ENCODE measurements at regions not wholly inside any gene's neighbourhood (a gene's known extent, or its start where the extent isn't known, plus 50 kb on each side); places are given as distances from the start of the nearest gene placed in this dataset.
"Not testable (repeated sequence)": the region's sequence is repeated elsewhere in the genome, so short reads cannot be mapped to it uniquely, and the experiment has no call there.

DNA sequence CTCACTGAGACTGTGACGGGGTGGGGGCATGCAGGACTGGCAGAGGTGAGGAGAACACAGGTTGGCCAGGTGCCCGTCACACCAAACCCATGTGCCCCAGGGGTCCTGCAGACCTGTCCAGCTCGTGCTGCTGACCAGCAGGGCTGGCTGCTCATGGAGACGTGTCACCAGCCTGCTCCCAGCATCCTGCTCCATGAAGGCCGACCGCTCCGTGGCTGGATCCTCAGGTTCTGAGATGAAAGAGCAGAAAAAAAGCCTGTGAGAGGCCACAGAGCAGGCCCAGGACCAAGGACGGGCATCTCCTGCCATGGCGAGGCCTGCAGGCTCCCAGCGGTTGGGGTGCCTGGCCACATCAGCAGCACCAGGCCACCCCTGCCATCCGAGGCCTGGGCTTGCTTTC, 71.7 kb upstream of the DRD5 start:
- H3K4me1 Mint-ChIP-seq, result no peaks in the 10 kb centered on the region
- H3K4me2 ChIP-seq (replicated peaks; ENCODE audit: low read depth, low read length, poor library complexity, severe bottlenecking), result no peak overlapping the region
- H3K27me3 ChIP-seq (replicated peaks in 1 of 4; ENCODE audit: control extremely low read depth in 1 of 4, control insufficient read depth in 3 of 4, insufficient read depth in 4 of 4, low read length in 3 of 4), result no peaks in the 10 kb centered on the region
- H3K9ac ChIP-seq (ENCODE audit: low read length), result no peak overlapping the region
- no peaks in the 10 kb centered on the region for H3K4me1 ChIP-seq (ENCODE audit: control insufficient read depth in 2 of 2, insufficient read depth in 2 of 2, low read length in 2 of 2)
- H3K27me3 Mint-ChIP-seq, result no peaks in the 10 kb centered on the region
- no peaks in the 10 kb centered on the region for H3K9me3 Mint-ChIP-seq (ENCODE audit: insufficient read depth)
- no peak for ATAC-seq (ENCODE audit: low read depth)
- ChIA-PET POLR2A (no interaction called here), CTCF (no interaction called here)
- H3K27ac Mint-ChIP-seq, result no peak overlapping the region
- no peaks in the 10 kb centered on the region for H4K20me1 ChIP-seq (ENCODE audit: control insufficient read depth, insufficient read depth, low read length, poor library complexity, severe bottlenecking)
- no peak overlapping the region for H3K4me3 ChIP-seq (ENCODE audit: control extremely low read depth in 1 of 5, extremely low read depth in 1 of 5, insufficient read depth in 1 of 5, low read depth in 2 of 5, low read length in 4 of 5)
- TF ChIP-seq, protein P1, sequence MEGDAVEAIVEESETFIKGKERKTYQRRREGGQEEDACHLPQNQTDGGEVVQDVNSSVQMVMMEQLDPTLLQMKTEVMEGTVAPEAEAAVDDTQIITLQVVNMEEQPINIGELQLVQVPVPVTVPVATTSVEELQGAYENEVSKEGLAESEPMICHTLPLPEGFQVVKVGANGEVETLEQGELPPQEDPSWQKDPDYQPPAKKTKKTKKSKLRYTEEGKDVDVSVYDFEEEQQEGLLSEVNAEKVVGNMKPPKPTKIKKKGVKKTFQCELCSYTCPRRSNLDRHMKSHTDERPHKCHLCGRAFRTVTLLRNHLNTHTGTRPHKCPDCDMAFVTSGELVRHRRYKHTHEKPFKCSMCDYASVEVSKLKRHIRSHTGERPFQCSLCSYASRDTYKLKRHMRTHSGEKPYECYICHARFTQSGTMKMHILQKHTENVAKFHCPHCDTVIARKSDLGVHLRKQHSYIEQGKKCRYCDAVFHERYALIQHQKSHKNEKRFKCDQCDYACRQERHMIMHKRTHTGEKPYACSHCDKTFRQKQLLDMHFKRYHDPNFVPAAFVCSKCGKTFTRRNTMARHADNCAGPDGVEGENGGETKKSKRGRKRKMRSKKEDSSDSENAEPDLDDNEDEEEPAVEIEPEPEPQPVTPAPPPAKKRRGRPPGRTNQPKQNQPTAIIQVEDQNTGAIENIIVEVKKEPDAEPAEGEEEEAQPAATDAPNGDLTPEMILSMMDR (IDR thresholded peaks at IDR 0.05), result no peak
- no peak for TF ChIP-seq EZH2 (IDR thresholded peaks at IDR 0.05; ENCODE audit: borderline replicate concordance, insufficient read depth, low read depth, low read length, poor library complexity, severe bottlenecking)
- DNase-seq, result no peak
- H3K36me3 ChIP-seq (replicated peaks in 1 of 2; ENCODE audit: control extremely low read depth in 1 of 2, control insufficient read depth in 1 of 2, extremely low read depth in 1 of 2, insufficient read depth in 2 of 2, low read length in 1 of 2), result no peaks in the 10 kb centered on the region
- no peak overlapping the region for H3K4me3 Mint-ChIP-seq
- WGBS (ENCODE audit: insufficient coverage), result 90% methylated on average over 10 of the region's 11 CpGs
- no peak overlapping the region for H3K27ac ChIP-seq (ENCODE audit: low read length in 2 of 2)
- intact Hi-C loops (cut with micrococcal nuclease), result no loop called here
- H3K79me2 ChIP-seq (ENCODE audit: control insufficient read depth, insufficient read depth, low read length), result no peaks in the 10 kb centered on the region
- peaks cover 0 to 5% (median 0%) of the 10 kb centered on the region in 3 donors for H3K9me3 ChIP-seq (ENCODE audit: control extremely low read depth in 1 of 3, control insufficient read depth in 2 of 3, insufficient read depth in 1 of 3, low read length in 2 of 3)
- no peak overlapping the region for H2AFZ ChIP-seq (ENCODE audit: insufficient read depth, low read depth, low read length, poor library complexity, severe bottlenecking)

DNA sequence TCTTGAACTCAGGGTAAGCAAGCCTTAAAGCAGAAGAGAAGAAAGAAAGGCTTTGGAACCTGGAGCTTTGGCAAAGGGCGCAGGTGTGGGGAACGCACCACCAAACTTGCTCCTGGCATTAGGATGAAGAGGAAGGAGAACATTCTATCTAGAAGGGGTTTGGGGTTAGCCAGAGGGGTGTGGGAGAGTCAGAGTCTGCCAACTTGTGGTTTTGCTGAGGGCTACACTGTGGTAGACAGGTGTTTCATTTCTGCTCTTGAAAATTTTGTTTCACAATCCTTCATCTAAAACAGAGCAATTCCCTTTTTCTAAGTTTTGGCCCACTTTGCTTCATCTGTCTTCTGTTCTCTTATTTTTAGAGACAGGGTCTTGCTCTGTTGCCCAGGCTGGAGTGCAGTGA, 66.2 kb upstream of the DRD5 start:
- H4K20me1 ChIP-seq (ENCODE audit: control insufficient read depth, insufficient read depth, low read length, poor library complexity, severe bottlenecking); H3K27ac Mint-ChIP-seq; H3K4me1 ChIP-seq (ENCODE audit: control insufficient read depth in 2 of 2, insufficient read depth in 2 of 2, low read length in 2 of 2); H3K9ac ChIP-seq (ENCODE audit: low read length); H3K27ac ChIP-seq (ENCODE audit: low read length in 2 of 2); intact Hi-C loops (cut with micrococcal nuclease); CTCF ChIA-PET; POLR2A ChIA-PET; DNase-seq; H3K9me3 Mint-ChIP-seq (ENCODE audit: insufficient read depth); H3K36me3 ChIP-seq (replicated peaks in 1 of 2; ENCODE audit: control extremely low read depth in 1 of 2, control insufficient read depth in 1 of 2, extremely low read depth in 1 of 2, insufficient read depth in 2 of 2, low read length in 1 of 2); H3K27me3 Mint-ChIP-seq; H3K79me2 ChIP-seq (ENCODE audit: control insufficient read depth, insufficient read depth, low read length); H3K4me1 Mint-ChIP-seq; H3K4me2 ChIP-seq (replicated peaks; ENCODE audit: low read depth, low read length, poor library complexity, severe bottlenecking); H3K9me3 ChIP-seq (ENCODE audit: control extremely low read depth in 1 of 3, control insufficient read depth in 2 of 3, insufficient read depth in 1 of 3, low read length in 2 of 3); H3K4me3 Mint-ChIP-seq; H3K27me3 ChIP-seq (replicated peaks in 1 of 4; ENCODE audit: control extremely low read depth in 1 of 4, control insufficient read depth in 3 of 4, insufficient read depth in 4 of 4, low read length in 3 of 4); H2AFZ ChIP-seq (ENCODE audit: insufficient read depth, low read depth, low read length, poor library complexity, severe bottlenecking); H3K4me3 ChIP-seq (ENCODE audit: control extremely low read depth in 1 of 5, extremely low read depth in 1 of 5, insufficient read depth in 1 of 5, low read depth in 2 of 5, low read length in 4 of 5); ATAC-seq (ENCODE audit: low read depth): not testable (repeated sequence)
- WGBS (ENCODE audit: insufficient coverage), result 71% methylated on average over 2 of the region's 2 CpGs
